HEK293 (cell line): ENCODE measurements at regions not wholly inside any gene's neighbourhood (a gene's known extent, or its start where the extent isn't known, plus 50 kb on each side); places are given as distances from the start of the nearest gene placed in this dataset.

Experiments
- CTCF ChIA-PET: fragments of 350-600 bp; formaldehyde crosslinking; extraction: SDS; loops from one replicate; lab custom pipeline; 2021; ENCODE audit warnings: antibody characterized with exemption; lab: Yijun Ruan, JAX
- POLR2A ChIA-PET: fragments of 300-600 bp; formaldehyde crosslinking; extraction: SDS; loops from one replicate; lab custom pipeline; 2020; ENCODE audit warnings: antibody characterized with exemption, inconsistent platforms; lab: Yijun Ruan, JAX
- H3K27ac ChIP-seq: fragments of 200-500 bp; sonication (Bioruptor generic); 2 replicates; pipeline ENCODE4 v1.5.1; 2014; ENCODE audit warnings: low read depth, low read length, control low read depth, inconsistent platforms; ENCODE audit errors: extremely low read depth
- H3K36me3 ChIP-seq, 2 experiments: fragments of 200-500 bp in 1 of 2; sonication (Bioruptor generic) in 1 of 2; 1 replicate in 1 of 2; 2 replicates in 1 of 2; pipeline ENCODE4 v1.5.1; 2014 to 2017; ENCODE audit warnings: inconsistent platforms in 2 of 2, low read length in 2 of 2; ENCODE audit not compliant: control insufficient read depth in 2 of 2, insufficient read depth in 1 of 2
- H3K4me1 ChIP-seq: fragments of 200-500 bp; sonication (Bioruptor generic); 2 replicates; pipeline ENCODE4 v1.5.1; 2014; ENCODE audit warnings: mild to moderate bottlenecking, low read length, inconsistent platforms; ENCODE audit not compliant: control insufficient read depth, insufficient read depth
- H3K4me3 ChIP-seq: 2 replicates; pipeline ENCODE4 v1.5.1; 2011; ENCODE audit warnings: low read depth, mild to moderate bottlenecking, control low read depth, low read length, moderate library complexity
- H3K9me3 ChIP-seq: fragments of 200-500 bp; sonication (Bioruptor generic); 2 replicates; pipeline ENCODE4 v1.5.1; 2014; ENCODE audit warnings: low read depth, low read length, inconsistent platforms; ENCODE audit not compliant: control insufficient read depth, insufficient read depth
- BCL11A ChIP-seq: fragments of 450-650 bp; formaldehyde crosslinking; IDR thresholded peaks from 2 replicates; pipeline ENCODE4 v1.5.1; 2016; ENCODE audit warnings: low read depth, missing biosample characterization, missing genetic modification characterization
- GFI1B ChIP-seq: fragments of 450-650 bp; formaldehyde crosslinking; IDR thresholded peaks from 2 replicates; pipeline ENCODE4 v1.5.1; 2016; ENCODE audit warnings: missing biosample characterization, missing genetic modification characterization
- MZF1 ChIP-seq: fragments of 450-650 bp; formaldehyde crosslinking; IDR thresholded peaks from 2 replicates; pipeline ENCODE4 v1.5.1; 2017; ENCODE audit warnings: missing biosample characterization, missing genetic modification characterization, borderline replicate concordance
- TRIM28 ChIP-seq: IDR thresholded peaks from 2 replicates; pipeline ENCODE4 v1.6.1; 2011; ENCODE audit warnings: low read length, control low read depth, borderline replicate concordance
- YY1 ChIP-seq: fragments of 450-650 bp; formaldehyde crosslinking; IDR thresholded peaks from 2 replicates; pipeline ENCODE4 v1.5.1; 2018; ENCODE audit warnings: missing biosample characterization, missing genetic modification characterization
- ZEB2 ChIP-seq: fragments of 450-650 bp; formaldehyde crosslinking; IDR thresholded peaks from 2 replicates; pipeline ENCODE4 v1.5.1; 2016; ENCODE audit warnings: missing biosample characterization, missing genetic modification characterization
- ZFP37 ChIP-seq: fragments of 450-650 bp; formaldehyde crosslinking; IDR thresholded peaks from 2 replicates; pipeline ENCODE4 v1.5.1; 2016; ENCODE audit warnings: missing biosample characterization, missing genetic modification characterization
- ZIC2 ChIP-seq: fragments of 450-650 bp; formaldehyde crosslinking; IDR thresholded peaks from 2 replicates; pipeline ENCODE4 v1.5.1; 2016; ENCODE audit warnings: missing biosample characterization, missing genetic modification characterization
- ZNF140 ChIP-seq: fragments of 450-650 bp; formaldehyde crosslinking; IDR thresholded peaks from 2 replicates; pipeline ENCODE4 v1.5.1; 2016; ENCODE audit warnings: missing biosample characterization, missing genetic modification characterization
- ZNF23 ChIP-seq: fragments of 450-650 bp; formaldehyde crosslinking; IDR thresholded peaks from 2 replicates; pipeline ENCODE4 v1.5.1; 2016; ENCODE audit warnings: missing biosample characterization, missing genetic modification characterization, borderline replicate concordance
- ZNF24 ChIP-seq: fragments of 450-650 bp; formaldehyde crosslinking; IDR thresholded peaks from 2 replicates; pipeline ENCODE4 v1.5.1; 2016; ENCODE audit warnings: missing biosample characterization, missing genetic modification characterization
- ZNF248 ChIP-seq: fragments of 450-650 bp; formaldehyde crosslinking; IDR thresholded peaks from 2 replicates; pipeline ENCODE4 v1.5.1; 2017; ENCODE audit warnings: missing biosample characterization, missing genetic modification characterization
- ZNF274 ChIP-seq, 2 experiments: fragments of 200-500 bp in 1 of 2; fragments of 450-650 bp in 1 of 2; sonication (Bioruptor generic) in 1 of 2; formaldehyde crosslinking in 1 of 2; IDR thresholded peaks; 2 replicates each; pipeline versions ENCODE4 v1.5.1 to v1.6.1; 2014 to 2016; ENCODE audit warnings: borderline replicate concordance in 1 of 2, inconsistent platforms in 1 of 2, low read length in 1 of 2, missing biosample characterization in 1 of 2, missing genetic modification characterization in 1 of 2
- ZNF292 ChIP-seq: fragments of 450-650 bp; formaldehyde crosslinking; IDR thresholded peaks from 2 replicates; pipeline ENCODE4 v1.5.1; 2016; ENCODE audit warnings: low read depth, missing biosample characterization, missing genetic modification characterization, borderline replicate concordance
- ZNF324 ChIP-seq: fragments of 450-650 bp; formaldehyde crosslinking; IDR thresholded peaks from 2 replicates; pipeline ENCODE4 v1.5.1; 2016; ENCODE audit warnings: missing biosample characterization, missing genetic modification characterization
- ZNF37A ChIP-seq: fragments of 450-650 bp; IDR thresholded peaks from 2 replicates; pipeline ENCODE4 v1.5.1; 2018; ENCODE audit warnings: missing biosample characterization, missing genetic modification characterization
- ZNF514 ChIP-seq: fragments of 450-650 bp; formaldehyde crosslinking; IDR thresholded peaks from 2 replicates; pipeline ENCODE4 v1.5.1; 2016; ENCODE audit warnings: missing biosample characterization, missing genetic modification characterization
- ZNF548 ChIP-seq: fragments of 450-650 bp; formaldehyde crosslinking; IDR thresholded peaks from 2 replicates; pipeline ENCODE4 v1.5.1; 2016; ENCODE audit warnings: missing biosample characterization, missing genetic modification characterization
- ZNF585B ChIP-seq: fragments of 450-650 bp; formaldehyde crosslinking; IDR thresholded peaks from 2 replicates; pipeline ENCODE4 v1.5.1; 2016; ENCODE audit warnings: missing biosample characterization, missing genetic modification characterization
- ZNF658 ChIP-seq: fragments of 450-650 bp; formaldehyde crosslinking; IDR thresholded peaks from 2 replicates; pipeline ENCODE4; 2016; ENCODE audit warnings: missing biosample characterization, missing genetic modification characterization
- ZNF660 ChIP-seq: fragments of 450-650 bp; IDR thresholded peaks from 2 replicates; pipeline ENCODE4 v1.5.1; 2018; ENCODE audit warnings: missing biosample characterization, mild to moderate bottlenecking, missing genetic modification characterization
- ZNF664 ChIP-seq: fragments of 450-650 bp; formaldehyde crosslinking; IDR thresholded peaks from 2 replicates; pipeline ENCODE4 v1.5.1; 2016; ENCODE audit warnings: missing biosample characterization, missing genetic modification characterization
- ZNF747 ChIP-seq: fragments of 450-650 bp; formaldehyde crosslinking; IDR thresholded peaks from 2 replicates; pipeline ENCODE4 v1.5.1; 2016; ENCODE audit warnings: missing biosample characterization, missing genetic modification characterization
- ZSCAN30 ChIP-seq: fragments of 450-650 bp; IDR thresholded peaks from 2 replicates; pipeline ENCODE4 v1.5.1; 2018; ENCODE audit warnings: missing biosample characterization, mild to moderate bottlenecking, missing genetic modification characterization, moderate library complexity
- ZSCAN5A ChIP-seq: fragments of 450-650 bp; formaldehyde crosslinking; IDR thresholded peaks from 2 replicates; pipeline ENCODE4 v1.5.1; 2016; ENCODE audit warnings: missing biosample characterization, missing genetic modification characterization
- TF ChIP-seq, protein P1 (sequence below): fragments of 450-650 bp; formaldehyde crosslinking; IDR thresholded peaks from 2 replicates; pipeline ENCODE4 v1.5.1; 2016; ENCODE audit warnings: missing biosample characterization, missing genetic modification characterization
- TF ChIP-seq, protein P2 (sequence below): fragments of 450-650 bp; formaldehyde crosslinking; IDR thresholded peaks from 2 replicates; pipeline ENCODE4 v1.5.1; 2017; ENCODE audit warnings: missing biosample characterization, missing genetic modification characterization
- TF ChIP-seq, protein P3 (sequence below): fragments of 450-650 bp; formaldehyde crosslinking; IDR thresholded peaks from 2 replicates; pipeline ENCODE4 v1.5.1; 2016; ENCODE audit warnings: missing biosample characterization, missing genetic modification characterization

- H3K36me3 ChIP-seq: no peaks in the 10 kb centered on the region
- TF ChIP-seq ZNF37A (tag by site-specific recombination): no peak
- TF ChIP-seq ZNF274 (IDR thresholded peaks at IDR 0.05; ENCODE audit: low read length): no peak
- TF ChIP-seq ZNF274 (tag by site-specific recombination; IDR thresholded peaks at IDR 0.05; ENCODE audit: borderline replicate concordance): no peak
- TF ChIP-seq YY1 (tag by site-specific recombination): no peak
- no peak for TF ChIP-seq ZNF248 (tag by site-specific recombination)
- TF ChIP-seq BCL11A (tag by site-specific recombination): no peak
- no peak for TF ChIP-seq ZFP37 (tag by site-specific recombination)
- TF ChIP-seq ZNF747 (tag by site-specific recombination): no peak
- TF ChIP-seq ZNF514 (tag by site-specific recombination): no peak
- TF ChIP-seq ZNF324 (tag by site-specific recombination): no peak
- TF ChIP-seq ZNF24: no peak
- no peak for TF ChIP-seq TRIM28
- no peak for TF ChIP-seq ZEB2 (tag by site-specific recombination)
- TF ChIP-seq ZNF585B (tag by site-specific recombination): no peak
- TF ChIP-seq ZIC2 (tag by site-specific recombination): no peak
- TF ChIP-seq MZF1 (tag by site-specific recombination): no peak
- no peak for TF ChIP-seq ZSCAN30
- TF ChIP-seq ZNF658: no peak
- no peak for TF ChIP-seq ZNF23 (tag by site-specific recombination)
- POLR2A ChIA-PET: no interaction called here
- H3K27ac ChIP-seq: no peak overlapping the region
- no peaks in the 10 kb centered on the region for H3K4me1 ChIP-seq
- H3K9me3 ChIP-seq: no peaks in the 10 kb centered on the region
- CTCF ChIA-PET: no interaction called here
- H3K4me3 ChIP-seq: no peak overlapping the region
These were observed 284.4 kb downstream of the SHQ1 start for GRCh38 chr3:72563690-72564370.

DNA sequence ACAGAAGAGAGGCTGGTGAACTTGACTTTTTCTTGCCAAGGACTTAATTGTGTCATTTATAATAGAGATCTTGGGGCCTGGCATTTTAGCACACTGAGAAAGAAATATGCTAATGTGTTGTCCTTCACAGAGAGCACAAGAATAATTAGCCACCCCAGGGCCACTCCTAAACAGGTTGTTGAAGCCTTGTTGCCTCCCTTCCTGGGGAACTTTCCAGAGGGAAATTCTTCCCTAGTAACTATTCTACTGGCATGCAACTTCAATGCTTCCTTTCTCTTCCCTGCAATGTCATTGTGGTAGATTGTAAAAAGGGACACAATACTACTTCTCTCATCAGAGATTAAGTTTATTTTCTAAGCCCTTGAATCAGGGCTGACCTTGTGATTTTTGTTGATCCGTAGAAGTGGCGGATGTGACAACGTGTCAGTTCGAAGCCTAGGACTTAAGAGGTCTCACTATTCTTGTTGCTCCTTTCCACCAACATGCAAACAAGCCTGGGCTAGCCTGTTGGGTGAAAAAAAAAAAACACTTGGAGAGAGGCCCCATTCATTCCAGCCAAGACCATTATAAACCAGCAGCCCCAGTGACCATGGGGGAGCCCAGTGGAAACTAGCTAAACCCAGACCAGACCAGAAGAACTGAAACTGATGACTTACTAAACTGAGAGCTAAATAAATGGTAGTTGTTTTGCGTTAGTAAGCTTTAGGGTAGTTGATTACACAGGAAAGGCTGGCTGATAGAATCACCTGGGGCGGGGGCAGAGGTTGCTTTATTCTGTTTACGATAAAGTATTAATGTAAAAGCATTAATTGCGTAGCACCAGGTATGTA is 287.2 kb downstream of the SHQ1 start:
- Histone ChIP-seq H3K4me1 (no peaks in the 10 kb centered on the region), H3K27ac (no peak overlapping the region), H3K9me3 (no peaks in the 10 kb centered on the region), H3K4me3 (no peak overlapping the region), H3K36me3 (no peaks in the 10 kb centered on the region)
- CTCF ChIA-PET: no interaction called here
- POLR2A ChIA-PET: no interaction called here
- TF ChIP-seq ZSCAN5A (tag by site-specific recombination): no peak
- TF ChIP-seq ZNF140 (tag by site-specific recombination): no peak
- TF ChIP-seq, protein P1, sequence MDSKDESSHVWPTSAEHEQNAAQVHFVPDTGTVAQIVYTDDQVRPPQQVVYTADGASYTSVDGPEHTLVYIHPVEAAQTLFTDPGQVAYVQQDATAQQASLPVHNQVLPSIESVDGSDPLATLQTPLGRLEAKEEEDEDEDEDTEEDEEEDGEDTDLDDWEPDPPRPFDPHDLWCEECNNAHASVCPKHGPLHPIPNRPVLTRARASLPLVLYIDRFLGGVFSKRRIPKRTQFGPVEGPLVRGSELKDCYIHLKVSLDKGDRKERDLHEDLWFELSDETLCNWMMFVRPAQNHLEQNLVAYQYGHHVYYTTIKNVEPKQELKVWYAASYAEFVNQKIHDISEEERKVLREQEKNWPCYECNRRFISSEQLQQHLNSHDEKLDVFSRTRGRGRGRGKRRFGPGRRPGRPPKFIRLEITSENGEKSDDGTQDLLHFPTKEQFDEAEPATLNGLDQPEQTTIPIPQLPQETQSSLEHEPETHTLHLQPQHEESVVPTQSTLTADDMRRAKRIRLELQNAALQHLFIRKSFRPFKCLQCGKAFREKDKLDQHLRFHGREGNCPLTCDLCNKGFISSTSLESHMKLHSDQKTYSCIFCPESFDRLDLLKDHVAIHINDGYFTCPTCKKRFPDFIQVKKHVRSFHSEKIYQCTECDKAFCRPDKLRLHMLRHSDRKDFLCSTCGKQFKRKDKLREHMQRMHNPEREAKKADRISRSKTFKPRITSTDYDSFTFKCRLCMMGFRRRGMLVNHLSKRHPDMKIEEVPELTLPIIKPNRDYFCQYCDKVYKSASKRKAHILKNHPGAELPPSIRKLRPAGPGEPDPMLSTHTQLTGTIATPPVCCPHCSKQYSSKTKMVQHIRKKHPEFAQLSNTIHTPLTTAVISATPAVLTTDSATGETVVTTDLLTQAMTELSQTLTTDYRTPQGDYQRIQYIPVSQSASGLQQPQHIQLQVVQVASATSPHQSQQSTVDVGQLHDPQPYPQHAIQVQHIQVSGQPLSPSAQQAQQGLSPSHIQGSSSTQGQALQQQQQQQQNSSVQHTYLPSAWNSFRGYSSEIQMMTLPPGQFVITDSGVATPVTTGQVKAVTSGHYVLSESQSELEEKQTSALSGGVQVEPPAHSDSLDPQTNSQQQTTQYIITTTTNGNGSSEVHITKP (tag by site-specific recombination): no peak
- TF ChIP-seq, protein P2, sequence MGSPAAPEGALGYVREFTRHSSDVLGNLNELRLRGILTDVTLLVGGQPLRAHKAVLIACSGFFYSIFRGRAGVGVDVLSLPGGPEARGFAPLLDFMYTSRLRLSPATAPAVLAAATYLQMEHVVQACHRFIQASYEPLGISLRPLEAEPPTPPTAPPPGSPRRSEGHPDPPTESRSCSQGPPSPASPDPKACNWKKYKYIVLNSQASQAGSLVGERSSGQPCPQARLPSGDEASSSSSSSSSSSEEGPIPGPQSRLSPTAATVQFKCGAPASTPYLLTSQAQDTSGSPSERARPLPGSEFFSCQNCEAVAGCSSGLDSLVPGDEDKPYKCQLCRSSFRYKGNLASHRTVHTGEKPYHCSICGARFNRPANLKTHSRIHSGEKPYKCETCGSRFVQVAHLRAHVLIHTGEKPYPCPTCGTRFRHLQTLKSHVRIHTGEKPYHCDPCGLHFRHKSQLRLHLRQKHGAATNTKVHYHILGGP (tag by site-specific recombination): no peak
- TF ChIP-seq, protein P3, sequence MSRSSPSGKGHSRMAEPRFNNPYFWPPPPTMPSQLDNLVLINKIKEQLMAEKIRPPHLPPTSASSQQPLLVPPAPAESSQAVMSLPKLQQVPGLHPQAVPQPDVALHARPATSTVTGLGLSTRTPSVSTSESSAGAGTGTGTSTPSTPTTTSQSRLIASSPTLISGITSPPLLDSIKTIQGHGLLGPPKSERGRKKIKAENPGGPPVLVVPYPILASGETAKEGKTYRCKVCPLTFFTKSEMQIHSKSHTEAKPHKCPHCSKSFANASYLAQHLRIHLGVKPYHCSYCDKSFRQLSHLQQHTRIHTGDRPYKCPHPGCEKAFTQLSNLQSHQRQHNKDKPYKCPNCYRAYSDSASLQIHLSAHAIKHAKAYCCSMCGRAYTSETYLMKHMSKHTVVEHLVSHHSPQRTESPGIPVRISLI (tag by site-specific recombination): no peak
- TF ChIP-seq GFI1B (tag by site-specific recombination): no peak
- TF ChIP-seq ZNF664 (tag by site-specific recombination): no peak
- no peak for TF ChIP-seq ZNF292
- TF ChIP-seq ZNF660 (tag by site-specific recombination): no peak
- TF ChIP-seq ZNF248 (tag by site-specific recombination): no peak
- no peak for TF ChIP-seq ZNF548 (tag by site-specific recombination)
